Neural cell (in vitro differentiated cells): ENCODE measurements at regions not wholly inside any gene's neighbourhood (a gene's known extent, or its start where the extent isn't known, plus 50 kb on each side); places are given as distances from the start of the nearest gene placed in this dataset.

Experiments used
- CTCF ChIP-seq: fragments of 450-650 bp; IDR thresholded peaks from 2 replicates; pipeline ENCODE4 v1.5.1; 2014; ENCODE audit warnings: antibody characterized with exemption, mild to moderate bottlenecking, moderate library complexity; ENCODE audit not compliant: poor library complexity, severe bottlenecking
- EZH2 ChIP-seq: fragments of 200-600, 300-800 bp; shearing (Covaris generic), sonication (generic); IDR thresholded peaks from 2 replicates; pipeline ENCODE4 v1.6.1; 2014; ENCODE audit warnings: antibody characterized with exemption, low read length, borderline replicate concordance, mild to moderate bottlenecking; ENCODE audit not compliant: insufficient read depth, poor library complexity, severe bottlenecking
- POLR2AphosphoS5 ChIP-seq: IDR thresholded peaks from 2 replicates; pipeline ENCODE4 v1.6.1; 2012

GRCh38 chr12:58211211-58211610 is 269.8 kb downstream of the ATP23 start:
- TF ChIP-seq POLR2AphosphoS5 (no peak), CTCF (no peak), EZH2 (no peak)
